Mesendoderm (in vitro differentiated cells): ENCODE measurements at regions not wholly inside any gene's neighbourhood (a gene's known extent, or its start where the extent isn't known, plus 50 kb on each side); places are given as distances from the start of the nearest gene placed in this dataset.
A peak's percentile ranks its signal among the peaks of the same experiment; 100 is the strongest.
"Not testable (repeated sequence)": the region's sequence is repeated elsewhere in the genome, so short reads cannot be mapped to it uniquely, and the experiment has no call there.

Experiments used
- DNase-seq: peaks from one replicate; pipeline ENCODE4 v3.0.0; 2013
- H2AK5ac ChIP-seq: 2 replicates; pipeline ENCODE4 v1.6.1; 2013; ENCODE audit warnings: low read length, inconsistent platforms
- H2BK120ac ChIP-seq: 2 replicates; pipeline ENCODE4 v1.6.1; 2013; ENCODE audit warnings: low read depth, mild to moderate bottlenecking, low read length, moderate library complexity, mixed read lengths
- H2BK15ac ChIP-seq: replicated peaks from 2 replicates; pipeline ENCODE4 v1.6.1; 2013; ENCODE audit warnings: low read depth, mild to moderate bottlenecking, moderate library complexity
- H2BK5ac ChIP-seq: 2 replicates; pipeline ENCODE4 v1.6.1; 2013; ENCODE audit warnings: low read length, inconsistent platforms
- H3K18ac ChIP-seq: 2 replicates; pipeline ENCODE4 v1.6.1; 2013; ENCODE audit warnings: mild to moderate bottlenecking, low read length, mixed read lengths
- H3K23ac ChIP-seq: one replicate; pipeline ENCODE4 v1.6.1; 2013; ENCODE audit warnings: low read length
- H3K27ac ChIP-seq: 2 replicates; pipeline ENCODE4 v1.5.1; 2013; ENCODE audit warnings: low read depth, mild to moderate bottlenecking, inconsistent platforms, low read length, moderate library complexity
- H3K27me3 ChIP-seq: 2 replicates; pipeline ENCODE4 v1.6.1; 2013; ENCODE audit warnings: low read length, control low read depth, mild to moderate bottlenecking, inconsistent platforms; ENCODE audit not compliant: insufficient read depth, poor library complexity
- H3K36me3 ChIP-seq: 2 replicates; pipeline ENCODE4 v1.6.1; 2013; ENCODE audit warnings: low read length, inconsistent platforms; ENCODE audit not compliant: control insufficient read depth, insufficient read depth
- H3K4ac ChIP-seq: one replicate; pipeline ENCODE4 v1.6.1; 2013; ENCODE audit warnings: low read depth, mild to moderate bottlenecking, low read length, moderate library complexity
- H3K4me1 ChIP-seq: 2 replicates; pipeline ENCODE4 v1.6.1; 2013; ENCODE audit warnings: low read depth, low read length, inconsistent platforms; ENCODE audit not compliant: control insufficient read depth
- H3K4me2 ChIP-seq: 2 replicates; pipeline ENCODE4 v1.6.1; 2013; ENCODE audit warnings: low read length
- H3K4me3 ChIP-seq: 2 replicates; pipeline ENCODE4 v1.5.1; 2013; ENCODE audit warnings: mild to moderate bottlenecking, low read length
- H3K56ac ChIP-seq: one replicate; pipeline ENCODE4 v1.6.1; 2013; ENCODE audit warnings: low read length
- H3K79me1 ChIP-seq: 2 replicates; pipeline ENCODE4 v1.6.1; 2013; ENCODE audit warnings: low read length, inconsistent platforms
- H3K79me2 ChIP-seq: 2 replicates; pipeline ENCODE4 v1.6.1; 2013; ENCODE audit warnings: mild to moderate bottlenecking, low read length; ENCODE audit not compliant: control insufficient read depth, insufficient read depth
- H3K9ac ChIP-seq: 2 replicates; pipeline ENCODE4 v1.6.1; 2013; ENCODE audit warnings: low read length, inconsistent platforms
- H4K5ac ChIP-seq: one replicate; pipeline ENCODE4 v1.6.1; 2013; ENCODE audit warnings: low read length
- H4K8ac ChIP-seq: one replicate; pipeline ENCODE4 v1.6.1; 2013; ENCODE audit warnings: low read depth, mild to moderate bottlenecking, control low read depth, low read length, moderate library complexity
- WGBS: extraction: QIAGEN DNeasy Blood & Tissue Kit; methylation state at CpG from one replicate; pipeline ENCODE4 v1.1.7; 2013; ENCODE audit warnings: low lambda C conversion rate, missing lambda C conversion rate; ENCODE audit not compliant: insufficient coverage; ENCODE audit errors: extremely low coverage; 5-methylcytosine and 5-hydroxymethylcytosine counted together

DNA sequence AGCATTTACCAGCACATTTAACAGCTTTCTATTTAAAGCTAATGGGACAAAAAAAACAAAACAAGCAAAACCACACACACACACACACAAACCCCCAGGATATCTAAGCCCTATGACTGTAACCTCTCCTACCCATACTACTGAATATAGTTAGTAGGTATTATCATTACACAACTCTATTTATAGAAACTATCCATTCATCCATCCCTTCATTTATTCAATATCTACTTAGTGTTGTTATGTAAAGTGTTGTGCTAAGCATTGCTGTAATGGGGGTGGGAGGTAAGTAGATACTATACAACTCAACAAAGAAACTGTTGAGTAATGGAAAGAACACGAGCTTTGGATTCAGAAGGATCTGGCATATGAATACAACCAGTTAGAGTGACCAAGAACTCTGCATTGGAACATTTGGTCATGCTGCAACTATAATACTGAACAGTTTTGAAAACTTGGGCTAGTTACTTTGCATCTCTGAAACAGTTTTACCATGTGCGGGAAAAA, 82.3 kb upstream of the ZNF608 start:
- H3K18ac ChIP-seq, result no peak overlapping the region
- WGBS, result no CpG with 5 or more reads among the region's 2 CpGs
- no peak overlapping the region for H4K5ac ChIP-seq
- H3K27me3 ChIP-seq, result no peaks in the 10 kb centered on the region
- H4K8ac ChIP-seq, result no peak overlapping the region
- no peak overlapping the region for H3K56ac ChIP-seq
- H3K4me1 ChIP-seq, result no peaks in the 10 kb centered on the region
- no peaks in the 10 kb centered on the region for H3K79me1 ChIP-seq
- no peak overlapping the region for H3K4ac ChIP-seq
- no peak overlapping the region for H3K23ac ChIP-seq
- no peak overlapping the region for H3K9ac ChIP-seq
- no peaks in the 10 kb centered on the region for H3K79me2 ChIP-seq
- no peak overlapping the region for H2BK120ac ChIP-seq
- DNase-seq, result no peak
- H2BK5ac ChIP-seq, result no peak overlapping the region
- H3K4me3 ChIP-seq, result no peak overlapping the region
- H2AK5ac ChIP-seq, result no peak overlapping the region
- no peak overlapping the region for H3K27ac ChIP-seq
- H2BK15ac ChIP-seq, result no peak overlapping the region
- H3K4me2 ChIP-seq, result no peak overlapping the region
- no peaks in the 10 kb centered on the region for H3K36me3 ChIP-seq

- H2BK120ac ChIP-seq, result peak overlapping the region; percentile 45
- no peaks in the 10 kb centered on the region for H3K79me1 ChIP-seq
- H3K18ac ChIP-seq, result no peak overlapping the region
- no peaks in the 10 kb centered on the region for H3K4me1 ChIP-seq
- no peak overlapping the region for H4K8ac ChIP-seq
- no peak overlapping the region for H2BK5ac ChIP-seq
- no peak overlapping the region for H3K27ac ChIP-seq
- no peak for DNase-seq
- no peak overlapping the region for H3K9ac ChIP-seq
- H2BK15ac ChIP-seq, result no peak overlapping the region
- H3K4me3 ChIP-seq, result no peak overlapping the region
- H3K79me2 ChIP-seq, result no peaks in the 10 kb centered on the region
- no peak overlapping the region for H3K4ac ChIP-seq
- H3K4me2 ChIP-seq, result no peak overlapping the region
- H3K27me3 ChIP-seq, result no peaks in the 10 kb centered on the region
- no peak overlapping the region for H3K23ac ChIP-seq
- no peak overlapping the region for H4K5ac ChIP-seq
- no peak overlapping the region for H3K56ac ChIP-seq
- H3K36me3 ChIP-seq, result no peaks in the 10 kb centered on the region
- no peak overlapping the region for H2AK5ac ChIP-seq
Observed at GRCh38 chr5:124831687-124832240, 85.3 kb upstream of the ZNF608 start.

GRCh38 chr5:124832510-124832909, 86.1 kb upstream of the ZNF608 start:
- Histone ChIP-seq H4K5ac (no peak overlapping the region), H3K27me3 (no peaks in the 10 kb centered on the region), H4K8ac (no peak overlapping the region), H3K9ac (no peak overlapping the region), H3K79me2 (no peaks in the 10 kb centered on the region), H3K36me3 (no peaks in the 10 kb centered on the region), H3K27ac (no peak overlapping the region), H3K18ac (no peak overlapping the region), H2BK15ac (no peak overlapping the region), H3K4me2 (no peak overlapping the region), H2AK5ac (no peak overlapping the region), H3K4ac (no peak overlapping the region), H3K79me1 (no peaks in the 10 kb centered on the region), H3K23ac (no peak overlapping the region), H2BK5ac (no peak overlapping the region), H3K56ac (no peak overlapping the region), H3K4me3 (no peak overlapping the region), H2BK120ac (no peak overlapping the region), H3K4me1 (no peaks in the 10 kb centered on the region)
- DNase-seq, result no peak

GRCh38 chr5:124836314-124836713, 89.9 kb upstream of the ZNF608 start:
- not testable (repeated sequence) for H3K27ac ChIP-seq, H3K56ac ChIP-seq, H3K27me3 ChIP-seq, H4K8ac ChIP-seq, H3K79me1 ChIP-seq, H3K4me3 ChIP-seq, H3K36me3 ChIP-seq, H2BK5ac ChIP-seq, H3K4ac ChIP-seq, H3K18ac ChIP-seq, DNase-seq, H3K9ac ChIP-seq, H2BK120ac ChIP-seq, H2BK15ac ChIP-seq, H3K4me1 ChIP-seq, H3K79me2 ChIP-seq, H4K5ac ChIP-seq, H3K4me2 ChIP-seq, H2AK5ac ChIP-seq, H3K23ac ChIP-seq
- WGBS, result no CpG with 5 or more reads among the region's 2 CpGs

DNA sequence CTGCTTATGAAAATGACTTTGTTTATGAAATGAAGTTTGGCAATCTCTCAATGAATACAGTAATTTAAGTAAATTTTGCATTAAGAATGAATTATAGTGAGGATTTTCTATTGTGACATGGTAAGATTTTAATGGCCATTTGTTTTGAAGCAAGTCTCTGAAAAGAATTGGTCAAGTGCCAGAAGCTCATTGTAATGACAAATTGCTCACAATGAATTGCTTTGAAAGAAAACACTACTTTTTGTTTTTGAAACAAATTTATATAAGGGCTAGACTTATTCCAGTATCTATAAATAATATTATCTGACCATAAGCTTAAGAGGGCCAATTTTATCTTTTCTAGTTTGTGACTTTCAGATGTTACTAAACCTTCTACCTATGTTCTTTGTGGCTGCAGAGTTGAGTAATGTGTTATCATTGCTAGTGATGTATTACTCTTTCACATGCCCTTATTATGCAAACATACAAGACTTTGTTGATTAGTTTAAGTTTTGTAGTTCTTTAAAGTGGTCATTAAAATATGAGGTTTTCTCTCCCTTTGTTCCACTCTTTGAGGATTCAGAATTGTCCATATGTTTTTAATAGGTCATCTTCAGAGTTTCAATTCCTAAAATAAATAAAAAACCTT, 93.0 kb upstream of the ZNF608 start:
- H4K8ac ChIP-seq, result no peak overlapping the region
- no peak overlapping the region for H3K27ac ChIP-seq
- no peak overlapping the region for H3K23ac ChIP-seq
- H3K79me1 ChIP-seq, result no peaks in the 10 kb centered on the region
- H4K5ac ChIP-seq, result no peak overlapping the region
- no peak overlapping the region for H3K9ac ChIP-seq
- H3K56ac ChIP-seq, result no peak overlapping the region
- H3K79me2 ChIP-seq, result no peaks in the 10 kb centered on the region
- H2BK5ac ChIP-seq, result no peak overlapping the region
- no peak overlapping the region for H2AK5ac ChIP-seq
- H2BK120ac ChIP-seq, result no peak overlapping the region
- H3K4me3 ChIP-seq, result no peak overlapping the region
- H2BK15ac ChIP-seq, result no peak overlapping the region
- no peak overlapping the region for H3K4me2 ChIP-seq
- no peak overlapping the region for H3K4ac ChIP-seq
- no peaks in the 10 kb centered on the region for H3K27me3 ChIP-seq
- no peak overlapping the region for H3K18ac ChIP-seq
- no peaks in the 10 kb centered on the region for H3K4me1 ChIP-seq
- no peaks in the 10 kb centered on the region for H3K36me3 ChIP-seq
- DNase-seq, result no peak
